Stimulated activated CD8-positive, alpha-beta memory T cell treated with anti-CD3 and anti-CD28 coated beads, Interleukin-15, amount 100 ng/mL, for 24 hours (primary cell): ENCODE measurements at regions not wholly inside any gene's neighbourhood (a gene's known extent, or its start where the extent isn't known, plus 50 kb on each side); places are given as distances from the start of the nearest gene placed in this dataset.

Experiments
- DNase-seq: peaks from one replicate; pipeline ENCODE4 v3.0.0-alpha.2; 2020; ENCODE audit warnings: low read depth

GRCh38 chr2:2926009-2926857, 451.4 kb downstream of the EIPR1 start:
- DNase-seq: no peak

GRCh38 chr2:2922156-2922555, 455.5 kb downstream of the EIPR1 start:
- no peak for DNase-seq

GRCh38 chr2:2921011-2921720, 456.5 kb downstream of the EIPR1 start:
- DNase-seq: no peak

GRCh38 chr2:2919574-2920365, 457.8 kb downstream of the EIPR1 start:
- no peak for DNase-seq

- no peak for DNase-seq
Observed at GRCh38 chr2:2919026-2919425, 458.6 kb downstream of the EIPR1 start.

GRCh38 chr2:2916621-2917020, 461.0 kb downstream of the EIPR1 start:
- DNase-seq: no peak

- DNase-seq: no peak
Observed at GRCh38 chr2:2914252-2914651, 463.4 kb downstream of the EIPR1 start.

- no peak for DNase-seq
Observed at GRCh38 chr2:2913601-2914120, 464.0 kb downstream of the EIPR1 start.

- DNase-seq: no peak
Observed at GRCh38 chr2:2912731-2913130, 464.9 kb downstream of the EIPR1 start.

GRCh38 chr2:2912293-2912692, 465.3 kb downstream of the EIPR1 start:
- DNase-seq: no peak

- no peak for DNase-seq
Observed at GRCh38 chr2:2910259-2910658, 467.4 kb downstream of the EIPR1 start.

GRCh38 chr2:2909086-2910035, 468.3 kb downstream of the EIPR1 start:
- DNase-seq: no peak

- no peak for DNase-seq
Observed at GRCh38 chr2:2906091-2906490, 471.5 kb downstream of the EIPR1 start.

- DNase-seq: no peak
Observed at GRCh38 chr2:2904721-2905350, 472.8 kb downstream of the EIPR1 start.

- no peak for DNase-seq
Observed at GRCh38 chr2:2902547-2903281, 474.9 kb downstream of the EIPR1 start.

- DNase-seq: no peak
Observed at GRCh38 chr2:2901384-2902345, 476.0 kb downstream of the EIPR1 start.

GRCh38 chr2:2899826-2900225, 477.8 kb downstream of the EIPR1 start:
- no peak for DNase-seq

GRCh38 chr2:2898744-2899143, 478.9 kb downstream of the EIPR1 start:
- no peak for DNase-seq

- no peak for DNase-seq
Observed at GRCh38 chr2:2896643-2897042, 481.0 kb downstream of the EIPR1 start.
